MM.1S (cell line): ENCODE measurements at regions not wholly inside any gene's neighbourhood (a gene's known extent, or its start where the extent isn't known, plus 50 kb on each side); places are given as distances from the start of the nearest gene placed in this dataset.

Experiments used
- CTCF ChIP-seq: fragments of 300-600 bp; sonication (generic); IDR thresholded peaks from 2 replicates; pipeline ENCODE4 v1.5.1; 2016; ENCODE audit warnings: antibody characterized with exemption, low read length, mixed read lengths
- EZH2 ChIP-seq: fragments of 300-600 bp; sonication (generic); optimal IDR thresholded peaks from 2 replicates; pipeline ENCODE3; 2017; ENCODE audit warnings: low read depth, mild to moderate bottlenecking, antibody characterized with exemption, low read length, mixed read lengths
- EZH2phosphoT487 ChIP-seq: fragments of 300-600 bp; sonication (generic); IDR thresholded peaks from 2 replicates; pipeline ENCODE4 v1.6.1; 2018; ENCODE audit warnings: antibody characterized with exemption, low read length

GRCh38 chr6:105967917-105968602, 118.1 kb upstream of the PRDM1 start:
- TF ChIP-seq CTCF, result no peak
- no peak for TF ChIP-seq EZH2phosphoT487
- TF ChIP-seq EZH2, result no peak
